ENCODE measurements at regions not wholly inside any gene's neighbourhood (a gene's known extent, or its start where the extent isn't known, plus 50 kb on each side); places are given as distances from the start of the nearest gene placed in this dataset.
A peak's percentile ranks its signal among the peaks of the same experiment; 100 is the strongest.

DNA sequence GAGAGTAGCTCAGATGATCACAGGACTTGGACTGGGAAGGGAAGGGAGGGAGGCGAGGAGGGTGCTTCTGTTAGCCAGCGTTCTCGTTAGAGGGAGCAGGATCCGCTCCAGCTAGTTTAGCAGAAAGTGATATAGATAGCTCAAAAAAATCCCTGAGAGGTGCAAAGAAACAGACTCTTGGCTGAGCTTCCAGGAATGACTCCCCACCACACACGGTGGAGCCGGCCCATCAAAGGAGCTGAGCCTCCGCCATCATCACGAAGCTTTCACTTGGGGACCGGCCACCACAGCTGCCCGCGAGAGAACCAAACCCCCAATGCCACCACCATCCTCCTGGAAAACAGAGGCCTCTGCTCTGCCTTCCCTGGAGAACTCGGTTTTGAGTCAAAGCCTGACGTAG, 124.6 kb upstream of the BCL2L14 start:
- DNase-seq, result no peak

DNA sequence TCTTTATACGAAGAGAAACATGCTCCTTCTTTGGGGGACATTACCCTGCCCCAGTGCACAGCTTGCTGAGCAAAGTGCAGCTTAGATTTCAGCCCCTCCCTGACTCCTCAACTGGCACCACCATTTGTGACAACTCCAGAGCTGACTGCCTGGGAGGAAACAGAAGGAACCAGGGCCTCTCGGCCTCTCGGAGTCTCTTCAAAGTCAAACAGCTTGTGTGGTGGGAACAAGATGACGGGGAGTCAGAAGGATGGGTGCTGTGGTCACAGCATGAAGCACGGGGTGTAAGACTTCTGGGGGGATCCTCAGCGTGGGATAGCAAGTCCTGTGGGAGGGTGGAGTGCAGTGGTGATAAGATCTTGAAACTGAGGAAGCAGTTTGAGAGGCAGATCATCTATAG, 123.5 kb upstream of the BCL2L14 start:
- no peak for DNase-seq

DNA sequence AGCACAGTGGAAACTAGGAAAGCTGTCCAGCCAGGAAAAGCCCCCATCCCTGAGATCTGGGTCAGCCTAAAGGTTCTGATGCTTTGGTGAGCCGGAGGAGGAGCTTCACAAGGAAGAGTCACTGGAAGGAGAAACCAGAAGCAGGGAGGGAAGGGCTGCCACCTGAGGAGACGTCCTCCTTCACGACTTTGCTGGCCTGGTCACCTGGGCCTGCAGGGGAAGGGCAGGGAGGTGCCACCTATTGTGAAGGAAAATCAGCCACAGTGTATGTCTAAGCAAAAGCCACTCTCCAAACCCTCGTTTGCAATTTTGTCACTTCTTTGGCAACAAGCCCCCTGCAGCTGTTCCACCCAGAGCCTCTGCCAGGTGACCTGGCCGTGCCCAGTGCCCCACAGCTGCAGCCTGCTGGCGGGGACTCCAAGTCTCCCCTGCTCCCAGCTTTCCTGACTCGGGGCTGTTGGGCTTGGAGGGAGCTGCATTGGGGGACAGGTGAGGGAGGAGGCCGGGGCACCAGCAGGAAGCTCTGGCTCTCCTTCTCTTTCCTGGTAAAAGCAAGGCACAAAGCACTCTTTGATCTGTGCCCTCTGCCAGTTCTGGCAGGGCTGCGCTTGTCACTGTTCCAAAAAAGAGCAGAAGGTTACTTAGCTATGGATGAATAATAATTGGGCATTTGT, 120.9 kb upstream of the BCL2L14 start:
- DNase-seq, result no peak

DNA sequence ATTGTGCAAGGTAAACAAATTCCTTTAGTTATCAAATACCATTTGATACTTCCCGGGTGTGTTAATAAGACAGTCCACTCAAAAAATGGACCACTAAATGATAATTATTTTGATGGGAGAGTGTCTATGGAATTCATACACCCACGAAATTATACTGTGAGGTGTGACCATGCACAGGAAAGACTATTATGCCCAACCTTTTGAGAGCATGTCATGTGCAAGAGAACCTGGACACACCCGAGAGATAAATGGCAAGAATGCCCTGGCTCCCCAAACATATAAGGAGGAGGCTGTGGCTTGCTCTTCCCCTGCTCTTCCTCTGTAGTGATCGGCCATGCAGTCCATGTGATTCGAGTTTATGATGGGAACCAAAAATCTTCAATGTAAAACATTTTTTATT, 119.5 kb upstream of the BCL2L14 start:
- no peak for DNase-seq

DNA sequence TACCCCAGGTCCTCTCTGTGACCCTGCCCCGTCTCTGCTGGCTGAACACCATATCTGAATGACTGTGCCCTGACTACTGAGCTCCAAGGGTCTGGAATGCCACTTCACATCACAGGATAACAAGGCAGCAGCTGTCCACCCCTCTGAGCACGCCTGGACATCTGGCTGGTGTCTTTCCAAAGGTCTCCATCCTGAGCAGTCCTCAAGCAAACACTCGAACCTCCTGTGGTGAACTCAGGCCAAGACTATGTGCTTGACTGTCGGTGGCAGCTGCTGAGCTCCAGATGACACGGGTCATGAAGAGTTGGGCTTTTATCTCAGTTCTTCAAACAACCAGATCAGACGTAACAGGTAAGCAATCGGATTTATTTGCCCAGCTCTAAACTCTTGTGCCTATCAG, 117.2 kb upstream of the BCL2L14 start:
- no peak for DNase-seq

DNA sequence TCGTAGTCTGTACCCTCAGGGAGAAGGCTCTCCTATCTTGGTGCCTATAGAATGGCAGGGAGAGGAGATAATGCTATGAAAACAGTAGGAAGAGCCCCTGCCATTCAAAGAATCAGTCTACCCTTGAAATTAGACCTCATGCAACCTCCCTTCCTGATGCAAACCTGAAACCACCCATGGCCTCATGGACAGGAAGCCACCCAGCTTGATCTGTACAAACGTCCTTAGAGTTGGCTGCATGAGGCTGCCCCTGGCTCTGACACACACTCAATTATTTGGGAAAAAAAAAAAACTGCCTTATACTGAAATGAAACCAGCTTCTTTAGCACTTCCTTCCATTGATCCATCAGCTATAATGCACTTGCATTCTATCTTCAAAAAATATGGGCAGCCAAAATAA, 116.6 kb upstream of the BCL2L14 start:
- no peak for DNase-seq

DNA sequence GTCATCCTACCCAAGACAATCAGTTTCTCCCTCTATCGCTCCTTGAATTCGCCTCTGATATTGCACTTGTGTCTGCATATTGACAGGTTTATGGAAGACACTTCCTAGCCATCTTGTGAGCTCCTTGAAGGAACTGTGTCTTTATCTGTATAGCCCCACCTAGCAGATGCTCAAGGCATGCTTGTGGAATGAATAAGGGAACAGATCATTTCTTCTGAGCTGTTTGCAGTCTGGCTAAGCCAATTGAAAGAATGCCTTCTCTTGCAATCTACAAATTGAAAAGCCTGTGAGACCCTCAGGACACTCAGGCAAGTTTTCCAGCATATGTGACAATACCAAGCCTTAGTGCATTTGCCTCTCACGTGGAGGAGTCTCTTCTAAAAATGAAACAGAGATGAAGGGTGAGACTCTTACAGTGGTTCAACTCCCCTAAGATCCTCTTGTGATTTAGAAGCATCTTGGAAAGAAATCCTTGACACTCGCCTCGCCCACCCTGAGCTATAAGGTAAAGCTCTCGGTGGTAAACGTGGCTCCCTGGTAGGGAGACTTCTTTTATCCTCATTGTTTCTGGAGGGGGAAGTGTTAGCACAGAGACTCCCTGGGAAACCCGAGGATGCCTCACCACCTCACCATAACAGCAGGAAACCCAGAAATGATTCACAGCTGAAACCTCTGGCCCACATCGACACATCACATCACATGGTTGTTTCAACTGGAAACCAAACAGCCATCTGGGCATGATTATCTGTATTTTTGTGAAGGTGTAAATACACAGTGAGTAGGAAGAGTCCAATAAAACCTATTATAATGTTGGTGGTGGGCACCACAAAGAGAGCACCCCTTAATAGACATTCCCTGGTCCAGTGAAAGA, 112.3 kb upstream of the BCL2L14 start:
- peak; percentile 95 for DNase-seq

DNA sequence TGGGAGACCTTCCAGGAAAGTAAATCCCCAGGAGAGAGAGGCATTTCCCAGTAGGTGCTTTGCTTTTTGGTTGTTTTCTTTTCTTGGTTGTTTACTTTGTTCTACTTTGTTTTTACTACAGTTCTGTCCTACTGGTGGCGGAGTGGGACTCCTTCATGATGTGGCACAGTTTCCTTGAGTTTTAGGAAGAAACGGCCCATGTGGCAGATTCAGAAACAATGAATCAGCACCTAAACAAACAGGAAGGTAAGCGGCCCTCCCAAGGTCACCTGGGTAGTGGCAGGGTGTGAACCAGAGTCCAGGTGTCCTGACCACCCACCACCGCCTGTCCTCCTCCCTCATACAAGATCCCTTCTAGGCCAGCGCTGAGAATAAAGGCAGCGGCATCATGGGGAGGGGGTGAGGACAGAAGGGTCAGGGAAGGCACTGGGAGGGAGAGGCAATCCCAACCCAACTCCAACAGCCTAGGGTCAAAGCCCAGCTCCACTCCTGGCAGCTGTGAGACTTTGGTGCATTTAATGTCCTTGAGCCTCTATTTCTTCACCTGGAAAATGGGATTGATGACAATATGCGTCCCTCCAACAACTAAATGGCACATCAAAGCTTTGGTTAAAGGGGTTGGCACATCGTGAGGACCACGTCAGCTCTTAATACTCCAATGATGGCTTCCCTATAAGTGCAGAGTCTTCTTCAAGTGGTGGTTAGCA, 111.5 kb upstream of the BCL2L14 start:
- no peak for DNase-seq

DNA sequence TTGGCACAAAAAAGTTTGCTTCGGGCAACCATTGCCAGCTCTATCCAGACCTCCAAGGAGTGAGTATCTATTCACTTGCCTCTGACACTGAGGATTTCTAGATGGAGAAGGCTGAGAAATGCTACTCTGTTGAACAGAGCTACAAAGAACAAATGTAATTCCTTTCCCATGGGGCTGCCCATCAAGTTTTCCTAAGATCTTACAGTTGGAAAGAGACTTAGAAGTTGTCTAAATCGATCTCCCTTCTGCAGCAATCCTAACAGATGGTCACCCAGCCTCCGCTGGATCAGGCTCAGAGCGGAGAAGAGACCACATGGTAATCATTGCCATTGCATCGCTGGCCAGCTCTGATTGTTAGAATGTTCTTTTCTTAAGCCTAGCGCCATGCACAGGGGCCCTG, 110.1 kb upstream of the BCL2L14 start:
- DNase-seq, result no peak

DNA sequence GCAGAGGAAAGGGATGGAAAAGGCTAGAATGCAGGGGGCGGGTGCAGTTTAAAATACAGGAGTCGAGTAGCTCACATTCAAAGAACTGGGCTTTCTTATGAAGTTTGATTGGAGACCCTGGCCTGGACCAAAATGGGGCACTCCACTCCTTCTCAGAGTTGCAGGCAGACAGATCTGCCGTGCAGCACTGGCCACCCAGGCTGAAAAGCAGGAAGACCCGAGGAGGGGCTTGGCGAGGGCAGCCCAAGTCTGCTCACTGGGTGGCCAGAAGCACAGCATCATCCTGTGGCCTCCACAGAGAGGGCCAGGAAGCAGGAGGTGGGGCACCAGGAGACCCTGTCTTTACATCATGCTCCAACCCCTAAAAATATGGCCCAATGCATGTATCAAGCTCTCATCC, 109.1 kb upstream of the BCL2L14 start:
- DNase-seq, result no peak

DNA sequence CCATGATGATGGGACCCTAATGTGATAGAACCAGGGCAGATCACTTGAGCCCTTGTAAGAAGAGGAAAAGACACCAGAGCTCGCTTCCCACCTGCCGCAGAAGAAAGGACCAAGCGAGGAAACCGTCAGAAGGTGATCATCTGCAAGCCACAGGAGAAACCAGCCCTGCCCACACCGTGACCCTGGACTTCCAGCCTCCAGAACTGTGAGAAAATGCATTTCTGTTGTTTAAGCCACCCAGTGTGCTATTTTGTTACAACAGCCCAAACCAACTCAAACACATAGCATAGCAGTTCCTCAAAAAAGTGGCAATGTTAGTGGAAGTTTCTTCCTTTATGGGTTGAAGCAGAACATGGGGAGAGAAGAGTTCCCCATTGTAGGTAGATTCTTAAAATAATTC, 107.9 kb upstream of the BCL2L14 start:
- DNase-seq, result no peak

DNA sequence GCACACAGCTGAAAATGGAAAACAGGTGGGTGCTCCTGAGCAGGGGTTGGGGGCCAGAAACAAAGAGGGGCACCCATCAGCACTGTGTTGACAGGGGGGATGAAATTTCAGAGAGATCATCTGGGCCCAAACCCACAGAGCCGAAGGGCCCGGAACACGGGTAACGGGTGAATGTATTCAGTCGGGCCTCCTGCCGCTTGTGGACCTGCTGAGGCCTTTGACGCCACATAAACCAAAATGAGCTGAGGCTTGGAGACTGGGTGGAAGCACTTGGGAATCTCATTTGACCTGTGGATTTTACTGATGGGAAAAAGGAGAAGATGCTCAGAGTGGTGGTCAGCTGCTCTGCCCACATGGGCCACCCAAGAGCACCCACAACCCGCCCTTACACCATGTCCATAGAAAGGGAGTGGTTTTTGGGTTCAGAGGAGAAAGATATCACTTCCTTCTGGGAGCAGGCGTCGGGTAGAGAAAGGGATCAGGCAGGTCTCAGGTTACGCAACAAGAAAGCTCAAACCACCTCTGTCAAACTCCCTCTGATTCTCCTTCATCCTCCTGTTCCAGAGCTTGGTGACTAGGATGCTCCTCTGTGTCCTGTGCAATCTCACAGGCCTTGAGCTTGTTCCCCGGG, 106.8 kb upstream of the BCL2L14 start:
- DNase-seq, result no peak

DNA sequence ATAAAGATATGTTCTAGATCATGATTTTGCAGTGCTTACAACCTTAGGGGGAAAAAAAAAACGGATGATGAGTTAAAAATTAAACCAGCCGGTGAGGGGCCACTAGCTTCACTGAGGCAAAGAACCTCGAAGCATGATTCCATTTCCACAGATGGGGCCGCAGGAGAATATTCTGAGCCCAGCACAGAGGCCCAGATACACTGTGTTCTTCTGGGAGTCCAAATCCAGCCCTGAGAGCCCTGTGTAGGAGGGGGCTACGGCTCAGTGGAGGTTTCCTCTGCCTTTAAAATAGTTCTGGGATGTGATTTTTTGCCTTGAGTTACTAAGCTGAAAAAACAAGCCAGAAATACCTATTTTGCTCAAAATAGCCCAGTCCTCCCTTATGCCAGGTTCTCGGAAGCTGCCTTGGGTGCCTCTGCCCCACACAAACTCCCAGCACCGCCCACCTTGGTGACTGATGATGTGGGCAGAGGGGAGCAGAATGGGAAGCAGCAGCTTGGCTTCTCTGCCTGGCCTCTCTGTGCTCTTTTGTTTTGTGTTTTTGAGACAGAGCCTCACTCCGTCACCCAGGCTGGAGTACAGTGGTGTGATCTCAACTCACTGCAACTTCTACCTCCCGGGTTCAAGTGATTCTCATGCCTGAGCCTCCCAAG, 105.4 kb upstream of the BCL2L14 start:
- no peak for DNase-seq

DNA sequence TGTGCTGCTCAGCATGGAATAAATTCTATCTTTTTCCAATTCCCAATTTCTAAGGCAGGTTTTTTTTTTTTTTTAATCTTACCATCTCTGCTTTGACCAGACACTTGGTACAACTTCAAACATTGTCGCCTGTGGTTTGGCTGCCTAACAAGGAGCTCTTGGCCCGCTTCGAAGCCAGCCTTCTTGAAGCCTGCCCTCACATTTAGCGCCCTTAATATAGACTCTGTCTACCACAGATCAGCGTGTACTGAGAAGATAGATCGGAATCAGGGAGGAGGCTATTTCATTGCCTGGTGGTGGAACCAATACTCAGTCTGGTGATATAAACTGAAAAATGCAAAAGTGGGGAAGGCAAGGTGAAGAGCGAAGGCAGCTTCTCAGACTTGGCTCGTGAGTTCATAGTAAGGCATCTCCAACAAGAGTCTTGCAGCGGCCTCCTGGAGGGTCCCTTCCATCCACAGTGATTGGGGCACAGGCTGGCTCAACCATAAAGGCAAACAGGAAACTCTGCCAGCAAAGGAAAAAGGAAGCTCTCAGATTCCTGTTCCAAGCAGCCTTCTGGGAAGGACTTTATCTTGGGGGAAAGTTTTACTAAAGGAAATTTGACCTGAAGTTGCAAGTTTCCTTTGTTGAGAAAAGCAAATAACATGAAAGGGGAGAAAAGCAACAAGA, 103.2 kb upstream of the BCL2L14 start:
- no peak for DNase-seq

DNA sequence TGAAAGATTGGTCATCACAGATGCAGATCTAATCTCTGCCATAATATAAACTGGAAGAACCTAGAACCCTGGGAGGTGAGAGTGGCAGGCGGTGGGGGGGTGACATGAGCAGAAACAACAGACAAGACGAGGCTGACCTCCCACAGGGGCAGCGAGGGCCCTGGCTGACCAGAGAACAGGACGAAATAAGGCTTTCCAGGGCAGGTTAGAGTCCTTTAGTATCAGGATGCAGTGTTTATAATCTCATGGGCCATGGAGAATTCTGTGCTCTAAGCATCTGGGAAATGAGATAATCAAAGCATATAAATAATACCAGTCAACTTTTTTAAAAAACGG, 102.7 kb upstream of the BCL2L14 start:
- DNase-seq, result no peak

DNA sequence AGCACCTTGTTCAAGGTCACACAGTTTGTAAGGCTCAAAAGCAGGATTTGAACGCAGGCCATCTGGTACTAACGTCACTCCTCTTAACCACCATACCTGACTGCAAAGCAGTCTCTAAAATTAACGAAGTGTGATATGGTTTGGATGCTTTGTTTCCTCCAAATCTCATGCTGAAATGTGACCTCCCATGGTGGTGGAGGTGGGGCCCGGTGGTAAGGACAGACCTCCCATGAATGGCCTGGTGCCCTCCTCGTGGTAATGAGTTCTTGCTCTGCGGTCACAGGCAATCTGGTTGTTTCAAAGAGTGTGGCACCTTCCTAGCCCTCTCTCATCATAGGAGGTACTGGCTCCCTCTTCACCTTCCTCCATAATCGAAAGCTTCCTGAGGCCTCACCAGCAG, 102.2 kb upstream of the BCL2L14 start:
- DNase-seq, result no peak

DNA sequence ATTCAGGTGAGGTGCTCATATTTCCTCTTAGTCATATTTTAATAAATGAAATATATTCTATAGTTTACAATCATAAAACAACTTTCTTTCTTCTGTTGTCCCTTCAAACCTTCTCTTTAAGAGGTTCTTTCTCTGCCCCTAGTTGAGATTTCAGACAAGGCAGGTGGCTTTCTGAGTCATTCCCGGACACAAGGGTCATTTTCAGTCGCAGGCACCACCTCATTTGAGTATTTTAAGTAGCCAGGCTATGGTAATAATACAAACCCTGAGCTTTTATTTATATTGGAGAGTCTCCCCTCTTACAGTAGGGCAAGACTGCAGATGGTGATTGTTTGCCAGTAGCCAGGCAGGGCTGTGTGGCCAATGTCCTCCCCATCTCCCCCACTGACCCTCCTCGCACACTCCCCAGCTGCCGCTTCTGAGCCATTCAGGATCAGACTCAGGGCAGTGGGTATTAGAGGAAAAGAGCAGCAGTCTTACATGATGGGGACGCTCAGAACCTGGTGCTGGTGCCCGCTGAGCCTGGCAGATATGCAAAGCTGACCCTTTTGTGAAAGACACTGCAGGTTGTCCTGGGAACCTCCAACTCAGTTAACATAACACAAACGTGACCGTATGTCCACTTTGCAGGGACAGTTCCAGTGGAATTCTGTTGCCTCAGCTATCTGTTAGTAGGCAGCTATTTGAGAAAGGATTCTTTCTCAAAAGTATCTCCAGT, 101.1 kb upstream of the BCL2L14 start:
- DNase-seq, result no peak

DNA sequence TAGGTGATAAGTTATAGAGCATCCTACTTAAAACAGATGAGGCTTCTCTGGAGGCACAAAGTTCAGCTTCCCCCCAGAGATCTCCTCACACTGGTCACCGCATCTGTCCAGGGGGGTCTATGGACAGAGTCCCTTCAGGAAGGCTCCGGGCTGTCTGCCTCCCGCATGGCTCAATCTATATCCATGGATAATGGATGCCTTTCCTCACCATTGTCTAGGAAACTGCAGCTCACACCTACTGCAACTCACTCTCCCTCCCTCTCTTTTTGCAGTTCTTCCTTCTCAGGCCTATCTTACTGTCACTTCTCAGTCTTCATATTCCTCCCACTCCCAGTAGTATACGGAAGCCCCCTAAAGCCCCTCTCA, 100.6 kb upstream of the BCL2L14 start:
- DNase-seq, result no peak

DNA sequence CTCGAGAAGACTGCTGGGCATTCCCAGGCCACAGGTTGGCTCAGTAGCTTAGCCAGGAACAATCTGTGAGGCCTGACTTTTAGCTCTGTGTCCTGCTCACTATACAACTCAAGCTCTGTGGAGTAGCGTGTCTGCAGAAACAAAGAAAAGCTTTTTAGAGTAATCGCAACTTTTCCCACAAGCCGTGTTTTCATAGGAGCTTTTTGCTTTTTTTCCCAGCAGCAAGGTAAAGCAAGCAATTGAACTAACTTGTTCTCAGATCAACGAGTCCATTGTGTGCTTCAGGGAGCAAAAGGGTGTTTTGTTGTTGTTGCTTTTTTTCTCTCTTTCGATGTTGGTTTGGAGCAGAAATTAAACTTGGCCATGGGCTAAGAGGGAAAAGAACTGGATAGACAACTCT, 97.3 kb upstream of the BCL2L14 start:
- DNase-seq, result no peak

DNA sequence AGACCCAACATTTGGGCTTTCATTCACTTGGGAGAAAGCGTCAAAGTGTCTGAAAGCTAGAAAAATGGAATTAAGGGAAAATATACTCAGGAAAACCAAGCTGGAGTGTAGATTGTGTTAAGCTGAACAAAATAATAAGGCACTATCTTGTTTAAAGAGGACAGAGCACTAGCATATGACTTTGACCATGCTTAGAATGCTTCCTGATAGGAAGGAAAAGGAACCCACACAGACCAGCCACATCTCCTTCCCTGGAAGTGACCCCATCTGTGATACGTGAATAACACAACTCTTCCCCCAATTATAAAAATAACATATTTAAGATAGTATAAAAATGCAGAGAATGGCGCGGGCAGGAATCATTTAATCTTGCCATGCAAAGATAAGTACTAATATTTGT, 94.7 kb upstream of the BCL2L14 start:
- no peak for DNase-seq

DNA sequence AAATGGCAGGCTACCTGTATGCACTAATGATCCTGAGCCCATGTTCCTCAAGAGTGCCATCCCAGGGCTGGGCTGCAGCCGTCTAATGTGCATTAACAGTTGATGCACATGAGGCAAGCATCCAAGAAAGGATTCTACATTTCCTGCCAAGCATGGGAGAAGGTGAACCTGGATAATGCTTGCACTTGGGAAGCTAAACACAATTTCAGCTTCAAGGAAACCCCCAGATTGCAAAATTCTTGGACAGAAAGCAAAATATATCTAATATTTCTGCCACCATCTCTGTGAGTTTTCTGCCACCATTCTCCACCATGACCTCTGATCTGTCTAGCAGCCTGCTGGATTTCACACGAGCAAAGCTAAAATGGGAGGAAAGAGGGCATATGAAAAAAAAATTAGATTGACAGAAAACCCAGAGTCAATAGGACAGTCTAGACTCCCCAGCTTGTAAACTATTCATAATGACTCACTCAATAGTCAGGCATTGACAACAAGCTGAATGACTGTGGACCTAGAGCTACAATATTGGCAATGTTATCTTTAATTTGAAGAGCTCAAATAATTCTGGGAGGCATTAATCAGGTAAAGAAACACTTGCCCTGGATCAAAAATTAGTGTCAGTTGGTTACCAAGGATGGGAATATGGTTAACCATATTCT, 91.9 kb upstream of the BCL2L14 start:
- DNase-seq, result peak; percentile 26

Data from fibroblast of skin of right quadriceps (primary cell).